ENCODE measurements at regions not wholly inside any gene's neighbourhood (a gene's known extent, or its start where the extent isn't known, plus 50 kb on each side); places are given as distances from the start of the nearest gene placed in this dataset.

DNA sequence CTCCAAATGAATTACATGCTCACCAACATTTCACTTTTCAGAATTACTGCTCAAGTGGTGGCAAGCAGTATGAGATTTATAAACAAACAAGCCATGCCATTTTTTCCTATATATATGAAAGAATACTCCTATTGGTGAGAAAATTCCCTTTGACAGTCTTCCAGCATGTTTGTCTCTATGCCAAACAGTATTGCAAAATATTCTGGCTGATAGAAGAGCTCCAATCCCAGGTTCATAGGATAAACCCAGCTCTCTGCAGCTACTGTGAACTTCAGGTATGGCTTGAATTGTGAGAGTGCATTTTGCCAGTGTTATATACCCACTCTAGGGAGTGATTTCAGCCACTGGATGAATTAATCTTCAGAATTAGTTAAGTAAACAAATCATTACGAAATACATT, 108.8 kb downstream of the MAGEC2 start:
- Histone ChIP-seq H3K4me2 (no peak overlapping the region), H3F3A (replicated peaks; ENCODE audit: low read depth) (no peaks in the 10 kb centered on the region), H3K4me1 (ENCODE audit: insufficient read depth) (no peaks in the 10 kb centered on the region), H3K36me3 (ENCODE audit: insufficient read depth) (no peaks in the 10 kb centered on the region), H3K79me2 (replicated peaks; ENCODE audit: insufficient read depth) (no peaks in the 10 kb centered on the region), H3K27me3 (ENCODE audit: insufficient read depth) (no peaks in the 10 kb centered on the region), H3K4me3 (no peak overlapping the region), H2AFZ (no peak overlapping the region), H3K27ac (ENCODE audit: low read depth) (no peak overlapping the region), H4K20me1 (replicated peaks; ENCODE audit: insufficient read depth) (no peaks in the 10 kb centered on the region), H3K9me2 (ENCODE audit: insufficient read depth) (no peaks in the 10 kb centered on the region)
- Mint-ChIP-seq H3K4me1 (no peaks in the 10 kb centered on the region), H3K27ac (no peak overlapping the region), H3K9me3 (peaks cover 3% of the 10 kb centered on the region; the same call in 2 of the 3 replicates), H3K36me3 (ENCODE audit: low read depth) (no peaks in the 10 kb centered on the region), H3K27me3 (ENCODE audit: insufficient read depth, low read depth, poor library complexity) (no peaks in the 10 kb centered on the region), H3K4me3 (no peak overlapping the region)
- no peak for ATAC-seq
- TF ChIP-seq, protein P1, sequence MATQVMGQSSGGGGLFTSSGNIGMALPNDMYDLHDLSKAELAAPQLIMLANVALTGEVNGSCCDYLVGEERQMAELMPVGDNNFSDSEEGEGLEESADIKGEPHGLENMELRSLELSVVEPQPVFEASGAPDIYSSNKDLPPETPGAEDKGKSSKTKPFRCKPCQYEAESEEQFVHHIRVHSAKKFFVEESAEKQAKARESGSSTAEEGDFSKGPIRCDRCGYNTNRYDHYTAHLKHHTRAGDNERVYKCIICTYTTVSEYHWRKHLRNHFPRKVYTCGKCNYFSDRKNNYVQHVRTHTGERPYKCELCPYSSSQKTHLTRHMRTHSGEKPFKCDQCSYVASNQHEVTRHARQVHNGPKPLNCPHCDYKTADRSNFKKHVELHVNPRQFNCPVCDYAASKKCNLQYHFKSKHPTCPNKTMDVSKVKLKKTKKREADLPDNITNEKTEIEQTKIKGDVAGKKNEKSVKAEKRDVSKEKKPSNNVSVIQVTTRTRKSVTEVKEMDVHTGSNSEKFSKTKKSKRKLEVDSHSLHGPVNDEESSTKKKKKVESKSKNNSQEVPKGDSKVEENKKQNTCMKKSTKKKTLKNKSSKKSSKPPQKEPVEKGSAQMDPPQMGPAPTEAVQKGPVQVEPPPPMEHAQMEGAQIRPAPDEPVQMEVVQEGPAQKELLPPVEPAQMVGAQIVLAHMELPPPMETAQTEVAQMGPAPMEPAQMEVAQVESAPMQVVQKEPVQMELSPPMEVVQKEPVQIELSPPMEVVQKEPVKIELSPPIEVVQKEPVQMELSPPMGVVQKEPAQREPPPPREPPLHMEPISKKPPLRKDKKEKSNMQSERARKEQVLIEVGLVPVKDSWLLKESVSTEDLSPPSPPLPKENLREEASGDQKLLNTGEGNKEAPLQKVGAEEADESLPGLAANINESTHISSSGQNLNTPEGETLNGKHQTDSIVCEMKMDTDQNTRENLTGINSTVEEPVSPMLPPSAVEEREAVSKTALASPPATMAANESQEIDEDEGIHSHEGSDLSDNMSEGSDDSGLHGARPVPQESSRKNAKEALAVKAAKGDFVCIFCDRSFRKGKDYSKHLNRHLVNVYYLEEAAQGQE (IDR thresholded peaks at IDR 0.05; ENCODE audit: unreplicated experiment), result no peak
- TF ChIP-seq ZNF331 (CRISPR knock-in tag; IDR thresholded peaks at IDR 0.05; ENCODE audit: low read depth) (no peak), POLR2AphosphoS5 (IDR thresholded peaks at IDR 0.05; ENCODE audit: low read depth) (no peak), STAT1 (IDR thresholded peaks at IDR 0.05; ENCODE audit: unreplicated experiment) (no peak), NANOG (IDR thresholded peaks at IDR 0.05; ENCODE audit: borderline replicate concordance) (no peak), EZH2phosphoT487 (IDR thresholded peaks at IDR 0.05; ENCODE audit: unreplicated experiment) (no peak), CREB1 (CRISPR knock-in tag; IDR thresholded peaks at IDR 0.05; ENCODE audit: low read depth) (no peak), ZNF114 (CRISPR knock-in tag; IDR thresholded peaks at IDR 0.05) (no peak), EZH2 (IDR thresholded peaks at IDR 0.05; ENCODE audit: low read depth, unreplicated experiment) (no peak)
- TF ChIP-seq, protein P2, sequence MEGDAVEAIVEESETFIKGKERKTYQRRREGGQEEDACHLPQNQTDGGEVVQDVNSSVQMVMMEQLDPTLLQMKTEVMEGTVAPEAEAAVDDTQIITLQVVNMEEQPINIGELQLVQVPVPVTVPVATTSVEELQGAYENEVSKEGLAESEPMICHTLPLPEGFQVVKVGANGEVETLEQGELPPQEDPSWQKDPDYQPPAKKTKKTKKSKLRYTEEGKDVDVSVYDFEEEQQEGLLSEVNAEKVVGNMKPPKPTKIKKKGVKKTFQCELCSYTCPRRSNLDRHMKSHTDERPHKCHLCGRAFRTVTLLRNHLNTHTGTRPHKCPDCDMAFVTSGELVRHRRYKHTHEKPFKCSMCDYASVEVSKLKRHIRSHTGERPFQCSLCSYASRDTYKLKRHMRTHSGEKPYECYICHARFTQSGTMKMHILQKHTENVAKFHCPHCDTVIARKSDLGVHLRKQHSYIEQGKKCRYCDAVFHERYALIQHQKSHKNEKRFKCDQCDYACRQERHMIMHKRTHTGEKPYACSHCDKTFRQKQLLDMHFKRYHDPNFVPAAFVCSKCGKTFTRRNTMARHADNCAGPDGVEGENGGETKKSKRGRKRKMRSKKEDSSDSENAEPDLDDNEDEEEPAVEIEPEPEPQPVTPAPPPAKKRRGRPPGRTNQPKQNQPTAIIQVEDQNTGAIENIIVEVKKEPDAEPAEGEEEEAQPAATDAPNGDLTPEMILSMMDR (conservative IDR thresholded peaks at IDR 0.05; ENCODE audit: low read depth in 2 of 2), result no peak
- TF ChIP-seq, protein P3, sequence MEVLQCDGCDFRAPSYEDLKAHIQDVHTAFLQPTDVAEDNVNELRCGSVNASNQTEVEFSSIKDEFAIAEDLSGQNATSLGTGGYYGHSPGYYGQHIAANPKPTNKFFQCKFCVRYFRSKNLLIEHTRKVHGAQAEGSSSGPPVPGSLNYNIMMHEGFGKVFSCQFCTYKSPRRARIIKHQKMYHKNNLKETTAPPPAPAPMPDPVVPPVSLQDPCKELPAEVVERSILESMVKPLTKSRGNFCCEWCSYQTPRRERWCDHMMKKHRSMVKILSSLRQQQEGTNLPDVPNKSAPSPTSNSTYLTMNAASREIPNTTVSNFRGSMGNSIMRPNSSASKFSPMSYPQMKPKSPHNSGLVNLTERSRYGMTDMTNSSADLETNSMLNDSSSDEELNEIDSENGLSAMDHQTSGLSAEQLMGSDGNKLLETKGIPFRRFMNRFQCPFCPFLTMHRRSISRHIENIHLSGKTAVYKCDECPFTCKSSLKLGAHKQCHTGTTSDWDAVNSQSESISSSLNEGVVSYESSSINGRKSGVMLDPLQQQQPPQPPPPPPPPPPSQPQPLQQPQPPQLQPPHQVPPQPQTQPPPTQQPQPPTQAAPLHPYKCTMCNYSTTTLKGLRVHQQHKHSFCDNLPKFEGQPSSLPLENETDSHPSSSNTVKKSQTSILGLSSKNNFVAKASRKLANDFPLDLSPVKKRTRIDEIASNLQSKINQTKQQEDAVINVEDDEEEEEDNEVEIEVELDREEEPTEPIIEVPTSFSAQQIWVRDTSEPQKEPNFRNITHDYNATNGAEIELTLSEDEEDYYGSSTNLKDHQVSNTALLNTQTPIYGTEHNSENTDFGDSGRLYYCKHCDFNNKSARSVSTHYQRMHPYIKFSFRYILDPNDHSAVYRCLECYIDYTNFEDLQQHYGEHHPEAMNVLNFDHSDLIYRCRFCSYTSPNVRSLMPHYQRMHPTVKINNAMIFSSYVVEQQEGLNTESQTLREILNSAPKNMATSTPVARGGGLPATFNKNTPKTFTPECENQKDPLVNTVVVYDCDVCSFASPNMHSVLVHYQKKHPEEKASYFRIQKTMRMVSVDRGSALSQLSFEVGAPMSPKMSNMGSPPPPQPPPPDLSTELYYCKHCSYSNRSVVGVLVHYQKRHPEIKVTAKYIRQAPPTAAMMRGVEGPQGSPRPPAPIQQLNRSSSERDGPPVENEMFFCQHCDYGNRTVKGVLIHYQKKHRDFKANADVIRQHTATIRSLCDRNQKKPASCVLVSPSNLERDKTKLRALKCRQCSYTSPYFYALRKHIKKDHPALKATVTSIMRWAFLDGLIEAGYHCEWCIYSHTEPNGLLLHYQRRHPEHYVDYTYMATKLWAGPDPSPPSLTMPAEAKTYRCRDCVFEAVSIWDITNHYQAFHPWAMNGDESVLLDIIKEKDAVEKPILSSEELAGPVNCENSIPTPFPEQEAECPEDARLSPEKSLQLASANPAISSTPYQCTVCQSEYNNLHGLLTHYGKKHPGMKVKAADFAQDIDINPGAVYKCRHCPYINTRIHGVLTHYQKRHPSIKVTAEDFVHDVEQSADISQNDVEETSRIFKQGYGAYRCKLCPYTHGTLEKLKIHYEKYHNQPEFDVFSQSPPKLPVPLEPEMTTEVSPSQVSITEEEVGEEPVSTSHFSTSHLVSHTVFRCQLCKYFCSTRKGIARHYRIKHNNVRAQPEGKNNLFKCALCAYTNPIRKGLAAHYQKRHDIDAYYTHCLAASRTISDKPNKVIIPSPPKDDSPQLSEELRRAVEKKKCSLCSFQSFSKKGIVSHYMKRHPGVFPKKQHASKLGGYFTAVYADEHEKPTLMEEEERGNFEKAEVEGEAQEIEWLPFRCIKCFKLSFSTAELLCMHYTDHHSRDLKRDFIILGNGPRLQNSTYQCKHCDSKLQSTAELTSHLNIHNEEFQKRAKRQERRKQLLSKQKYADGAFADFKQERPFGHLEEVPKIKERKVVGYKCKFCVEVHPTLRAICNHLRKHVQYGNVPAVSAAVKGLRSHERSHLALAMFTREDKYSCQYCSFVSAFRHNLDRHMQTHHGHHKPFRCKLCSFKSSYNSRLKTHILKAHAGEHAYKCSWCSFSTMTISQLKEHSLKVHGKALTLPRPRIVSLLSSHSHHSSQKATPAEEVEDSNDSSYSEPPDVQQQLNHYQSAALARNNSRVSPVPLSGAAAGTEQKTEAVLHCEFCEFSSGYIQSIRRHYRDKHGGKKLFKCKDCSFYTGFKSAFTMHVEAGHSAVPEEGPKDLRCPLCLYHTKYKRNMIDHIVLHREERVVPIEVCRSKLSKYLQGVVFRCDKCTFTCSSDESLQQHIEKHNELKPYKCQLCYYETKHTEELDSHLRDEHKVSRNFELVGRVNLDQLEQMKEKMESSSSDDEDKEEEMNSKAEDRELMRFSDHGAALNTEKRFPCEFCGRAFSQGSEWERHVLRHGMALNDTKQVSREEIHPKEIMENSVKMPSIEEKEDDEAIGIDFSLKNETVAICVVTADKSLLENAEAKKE (CRISPR knock-in tag; IDR thresholded peaks at IDR 0.05), result no peak
- DNase-seq (ENCODE audit: low spot score), result no peak

Measured in GM23338 (cell line).